MG63 (cell line): ENCODE measurements at regions not wholly inside any gene's neighbourhood (a gene's known extent, or its start where the extent isn't known, plus 50 kb on each side); places are given as distances from the start of the nearest gene placed in this dataset.
"Not testable (repeated sequence)": the region's sequence is repeated elsewhere in the genome, so short reads cannot be mapped to it uniquely, and the experiment has no call there.

ENCODE experiments used
- DNase-seq: peaks from one replicate; pipeline ENCODE4 v3.0.0-alpha.2; 2020
- H3K27me3 ChIP-seq: fragments of 250-450 bp; sonication (Bioruptor Pico); 2 replicates; pipeline ENCODE4 v1.5.1; 2020; ENCODE audit warnings: mild to moderate bottlenecking, moderate library complexity
- H3K36me3 ChIP-seq: fragments of 250-450 bp; sonication (Bioruptor Pico); 2 replicates; pipeline ENCODE4 v1.5.1; 2020; ENCODE audit warnings: mild to moderate bottlenecking, moderate library complexity
- H3K4me3 ChIP-seq: fragments of 250-450 bp; sonication (Bioruptor Pico); 2 replicates; pipeline ENCODE4 v1.5.1; 2020; ENCODE audit warnings: mild to moderate bottlenecking, moderate library complexity
- H3K9me3 ChIP-seq: fragments of 250-450 bp; sonication (Bioruptor Pico); 2 replicates; pipeline ENCODE4 v1.5.1; 2020; ENCODE audit warnings: mild to moderate bottlenecking, moderate library complexity

- Histone ChIP-seq H3K9me3 (no peaks in the 10 kb centered on the region), H3K36me3 (no peaks in the 10 kb centered on the region), H3K4me3 (no peak overlapping the region), H3K27me3 (no peaks in the 10 kb centered on the region)
- no peak for DNase-seq
Measured at GRCh38 chr20:53722515-53723036, 128.9 kb upstream of the ZNF217 start.

DNA sequence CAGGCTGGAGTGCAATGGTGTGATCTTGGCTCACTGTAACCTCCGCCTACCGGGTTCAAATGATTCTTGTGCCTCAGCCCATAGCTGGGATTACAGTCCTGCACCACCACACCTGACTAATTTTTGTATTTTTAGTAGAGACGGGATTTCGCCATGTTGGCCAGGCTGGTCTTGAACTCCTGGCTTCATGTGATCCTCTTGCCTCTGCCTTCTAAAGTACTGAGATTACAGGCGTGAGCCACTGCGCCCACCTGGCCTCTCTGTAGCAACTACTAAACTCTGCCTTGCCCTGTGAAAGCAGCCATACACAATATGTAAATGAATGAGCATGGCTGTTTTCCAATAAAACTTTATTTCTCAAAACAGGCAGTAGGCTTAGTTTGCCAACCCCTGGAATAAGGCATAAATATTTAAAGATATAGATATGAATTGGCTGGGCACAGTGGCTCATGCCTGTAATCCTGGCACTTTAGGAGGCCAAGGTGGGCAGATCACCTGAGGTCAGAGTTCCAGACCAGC, 127.9 kb upstream of the ZNF217 start:
- not testable (repeated sequence) for H3K4me3 ChIP-seq, DNase-seq, H3K27me3 ChIP-seq, H3K9me3 ChIP-seq, H3K36me3 ChIP-seq

GRCh38 chr20:53719171-53719803, 125.6 kb upstream of the ZNF217 start:
- not testable (repeated sequence) for H3K27me3 ChIP-seq, H3K9me3 ChIP-seq, DNase-seq, H3K36me3 ChIP-seq, H3K4me3 ChIP-seq

- Histone ChIP-seq H3K36me3 (no peaks in the 10 kb centered on the region), H3K27me3 (no peaks in the 10 kb centered on the region), H3K4me3 (no peak overlapping the region), H3K9me3 (no peaks in the 10 kb centered on the region)
- DNase-seq, result no peak
Measured at GRCh38 chr20:53718142-53719021, 124.7 kb upstream of the ZNF217 start.

GRCh38 chr20:53716395-53716794, 122.8 kb upstream of the ZNF217 start:
- no peaks in the 10 kb centered on the region for H3K27me3 ChIP-seq
- H3K9me3 ChIP-seq, result no peaks in the 10 kb centered on the region
- no peak for DNase-seq
- no peaks in the 10 kb centered on the region for H3K36me3 ChIP-seq
- no peak overlapping the region for H3K4me3 ChIP-seq

DNA sequence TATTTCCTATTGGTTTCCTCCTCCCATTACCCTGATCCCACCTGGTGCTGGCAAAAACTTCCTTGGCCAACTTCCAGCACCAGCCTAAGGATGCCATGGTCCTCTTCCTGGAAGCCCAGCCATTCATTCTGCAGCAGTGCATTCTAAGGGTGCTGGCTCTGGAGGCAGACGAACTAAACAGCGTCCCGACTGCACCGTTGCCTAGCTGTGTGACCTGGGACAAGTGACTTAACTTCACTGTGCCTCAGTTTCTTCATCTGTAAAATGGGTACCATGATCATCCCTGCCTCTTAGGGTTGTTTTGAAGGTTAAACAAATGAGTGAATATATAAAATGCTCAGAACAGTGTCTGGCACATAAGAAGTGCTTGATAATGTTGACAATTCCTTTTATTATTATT, 120.9 kb upstream of the ZNF217 start:
- Histone ChIP-seq H3K9me3 (no peaks in the 10 kb centered on the region), H3K4me3 (no peak overlapping the region), H3K36me3 (no peaks in the 10 kb centered on the region), H3K27me3 (no peaks in the 10 kb centered on the region)
- DNase-seq, result no peak

DNA sequence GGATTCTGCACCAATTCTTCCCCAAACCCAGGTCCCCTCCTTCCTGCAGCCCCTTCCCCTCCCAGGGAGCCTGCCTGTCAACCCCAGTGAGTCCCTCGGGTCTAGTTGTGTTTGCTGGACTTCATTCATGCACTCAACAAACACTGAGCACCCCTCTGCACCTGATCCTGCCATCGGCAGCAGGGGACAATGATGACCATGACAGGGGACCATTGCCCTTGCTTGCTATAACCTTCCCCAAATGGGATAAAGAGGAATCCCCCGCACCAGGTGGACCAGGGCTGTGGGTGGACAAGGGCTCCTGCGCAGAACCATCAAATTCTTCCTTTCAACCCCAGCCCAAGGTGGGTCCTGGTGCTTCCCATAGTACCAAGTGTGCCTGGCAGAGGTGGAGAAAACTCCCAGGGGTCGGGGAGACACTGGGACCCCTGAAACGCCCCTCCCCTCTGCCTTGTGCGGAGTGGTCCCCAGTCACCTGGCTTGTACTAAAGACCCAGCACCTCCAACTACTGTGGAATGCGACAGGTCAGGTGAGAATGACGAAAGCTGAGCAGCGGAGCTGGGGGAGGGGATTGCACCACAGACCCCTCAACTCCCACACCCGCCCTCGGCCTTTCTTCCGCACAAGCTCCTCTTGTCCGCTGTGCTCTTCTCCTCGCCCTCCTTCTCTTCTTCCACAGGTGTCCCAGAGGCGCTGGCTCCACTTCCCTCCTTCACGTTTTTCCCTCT, 119.9 kb upstream of the ZNF217 start:
- DNase-seq, result no peak
- H3K36me3 ChIP-seq, result no peaks in the 10 kb centered on the region
- H3K9me3 ChIP-seq, result no peaks in the 10 kb centered on the region
- no peaks in the 10 kb centered on the region for H3K27me3 ChIP-seq
- no peak overlapping the region for H3K4me3 ChIP-seq

DNA sequence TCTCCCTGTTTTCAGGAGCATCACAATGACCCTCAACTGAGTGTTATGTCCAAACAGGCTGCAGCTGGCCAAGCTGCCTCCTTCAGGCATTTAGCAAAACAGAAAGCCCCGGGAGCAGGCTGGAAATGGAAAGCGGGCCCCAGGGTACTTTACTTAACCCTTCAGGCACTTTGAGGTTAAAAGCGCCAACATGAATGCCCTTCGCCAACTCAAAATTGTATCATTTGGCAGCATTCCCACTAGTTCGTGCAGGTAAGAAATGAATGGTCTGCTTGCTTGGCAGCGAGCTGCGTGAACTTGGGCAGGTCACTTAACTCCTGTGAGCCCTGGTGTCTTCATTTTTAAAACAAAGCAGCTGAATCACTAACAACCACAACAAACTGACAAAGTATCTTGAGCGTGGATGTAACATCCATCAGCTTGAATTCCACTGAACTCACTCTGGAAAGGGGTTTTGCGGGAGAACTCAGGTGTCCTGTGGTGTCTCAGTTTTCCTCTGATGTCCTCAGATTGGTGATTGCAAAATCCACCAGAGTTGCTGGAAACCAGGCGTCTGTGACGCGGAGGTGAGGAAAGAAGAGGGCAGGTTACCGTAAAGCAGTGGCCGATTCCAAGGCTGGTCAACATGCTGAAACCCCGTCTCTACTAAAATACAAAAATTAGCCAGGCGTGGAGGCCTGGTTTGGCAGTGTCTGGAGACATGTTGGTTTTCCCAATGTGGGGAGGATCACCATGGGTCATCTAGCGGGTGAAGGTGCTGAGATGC, 118.8 kb upstream of the ZNF217 start:
- no peaks in the 10 kb centered on the region for H3K9me3 ChIP-seq
- no peaks in the 10 kb centered on the region for H3K27me3 ChIP-seq
- no peak overlapping the region for H3K4me3 ChIP-seq
- no peak for DNase-seq
- H3K36me3 ChIP-seq, result no peaks in the 10 kb centered on the region

DNA sequence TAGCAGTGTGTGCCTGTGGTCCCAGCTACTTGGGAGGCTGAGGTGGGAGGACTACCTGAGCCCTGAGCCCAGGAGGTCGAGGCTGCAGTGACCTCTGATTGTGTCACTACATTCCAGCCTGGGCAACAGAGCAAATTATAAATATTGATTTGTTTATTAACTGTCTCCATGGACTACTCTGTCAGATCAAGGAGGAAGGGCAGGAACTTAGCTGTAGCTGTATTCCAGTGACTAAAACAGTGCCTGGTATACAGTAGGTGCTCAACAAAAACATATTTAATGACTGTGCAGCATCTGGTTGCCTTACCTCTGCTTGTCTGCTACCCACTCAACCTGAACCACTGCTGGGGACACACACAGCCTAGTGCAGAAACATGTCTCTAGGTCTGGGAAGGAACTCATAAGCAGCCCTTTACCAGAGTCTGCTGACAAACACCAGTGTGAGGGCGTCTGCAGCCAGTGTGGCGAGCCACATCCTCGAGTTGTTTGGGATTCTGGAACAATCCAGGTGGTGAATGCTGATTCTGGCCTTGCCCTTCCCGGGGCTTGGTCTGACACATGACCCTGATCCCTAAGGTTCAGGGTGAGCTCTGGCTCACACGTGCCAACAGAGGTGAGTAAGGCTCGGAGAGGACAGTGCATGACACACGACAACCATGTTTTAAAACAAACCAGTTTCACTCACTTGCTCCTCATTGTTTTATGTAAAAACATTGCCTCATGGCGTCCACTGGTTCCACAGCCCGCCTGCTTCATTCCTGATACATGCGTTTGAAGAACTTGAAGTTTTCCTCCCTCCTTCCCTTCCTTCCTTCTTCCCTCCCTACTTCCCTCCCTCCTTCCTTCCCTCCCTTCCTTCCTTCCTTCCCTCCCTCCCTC, 117.9 kb upstream of the ZNF217 start:
- Histone ChIP-seq H3K4me3 (no peak overlapping the region), H3K27me3 (no peaks in the 10 kb centered on the region), H3K9me3 (no peaks in the 10 kb centered on the region), H3K36me3 (no peaks in the 10 kb centered on the region)
- DNase-seq, result no peak

DNA sequence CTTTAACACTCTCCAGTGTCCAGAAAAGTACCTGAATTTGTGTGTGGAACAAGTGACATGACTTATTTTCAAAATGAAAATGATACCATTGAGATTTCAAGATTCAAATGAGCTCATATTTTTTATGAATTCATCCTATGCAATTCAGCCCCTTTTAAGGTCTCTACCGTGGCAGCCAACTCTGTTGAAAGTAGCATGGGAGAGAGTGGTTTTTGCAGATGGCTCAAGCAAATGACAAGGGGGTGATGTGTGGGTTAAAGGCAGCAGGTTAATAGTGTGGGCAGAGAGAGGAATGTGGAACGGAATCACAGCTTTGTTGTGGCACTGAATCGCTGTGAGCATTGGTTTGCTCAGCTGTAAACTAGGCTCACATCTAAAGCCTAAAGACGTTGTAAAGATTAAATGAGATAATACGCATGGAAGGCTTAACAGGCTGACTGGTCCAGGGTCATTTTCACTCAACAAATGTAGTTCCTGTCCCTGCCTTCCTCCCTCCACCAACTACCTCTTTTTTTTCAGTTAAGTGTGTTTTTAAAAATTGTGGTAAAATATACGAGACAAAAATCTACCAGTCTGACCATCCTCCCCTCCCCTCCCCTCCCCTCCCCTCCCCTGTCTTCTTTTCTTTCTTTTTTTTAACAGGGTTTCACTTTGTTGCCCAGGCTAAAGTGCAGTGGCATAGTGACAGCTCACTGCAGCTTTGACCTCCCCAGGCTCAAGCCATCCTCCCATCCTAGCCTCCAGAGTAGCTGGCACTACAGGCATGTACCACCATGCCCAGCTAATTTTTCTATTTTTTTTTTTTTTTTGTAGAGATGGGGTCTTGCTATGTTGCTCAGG, 114.7 kb upstream of the ZNF217 start:
- H3K36me3 ChIP-seq, result no peaks in the 10 kb centered on the region
- H3K4me3 ChIP-seq, result no peak overlapping the region
- peak; percentile 58 for DNase-seq
- no peaks in the 10 kb centered on the region for H3K9me3 ChIP-seq
- H3K27me3 ChIP-seq, result no peaks in the 10 kb centered on the region

DNA sequence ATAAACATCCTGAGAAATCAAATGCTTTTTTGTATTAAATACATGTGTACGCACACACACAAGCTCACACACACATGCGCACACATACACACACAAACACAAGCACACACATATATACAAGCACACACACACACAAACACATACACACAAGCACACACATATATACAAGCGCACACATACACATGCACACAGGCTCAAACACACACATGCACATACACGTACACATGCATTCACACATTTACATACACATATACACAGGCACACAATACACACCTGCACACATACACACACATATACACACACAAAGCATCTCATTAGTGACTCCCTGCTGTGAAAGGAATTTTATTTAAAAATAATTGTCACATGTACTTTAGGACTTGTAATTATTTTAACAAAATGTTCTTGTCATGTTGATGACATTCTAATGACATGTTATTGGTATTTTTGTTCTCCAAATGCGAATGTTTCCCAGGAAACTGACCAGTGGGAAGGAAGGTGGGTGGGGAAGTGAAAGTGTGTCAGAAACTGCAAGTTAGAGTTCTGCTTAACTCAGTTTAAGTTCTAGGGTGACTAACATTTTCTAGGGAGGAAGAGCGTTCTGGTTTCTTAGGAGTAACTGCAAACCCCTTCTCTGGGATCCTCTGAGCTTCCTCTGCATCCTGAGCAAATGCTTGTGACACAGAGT, 113.9 kb upstream of the ZNF217 start:
- peak; percentile 4 for DNase-seq
- Histone ChIP-seq H3K36me3 (no peaks in the 10 kb centered on the region), H3K9me3 (no peaks in the 10 kb centered on the region), H3K27me3 (no peaks in the 10 kb centered on the region), H3K4me3 (no peak overlapping the region)

- peak; percentile 41 for DNase-seq
- Histone ChIP-seq H3K9me3 (no peaks in the 10 kb centered on the region), H3K4me3 (no peak overlapping the region), H3K27me3 (no peaks in the 10 kb centered on the region), H3K36me3 (no peaks in the 10 kb centered on the region)
Measured at GRCh38 chr20:53706466-53707370, 113.1 kb upstream of the ZNF217 start.

DNA sequence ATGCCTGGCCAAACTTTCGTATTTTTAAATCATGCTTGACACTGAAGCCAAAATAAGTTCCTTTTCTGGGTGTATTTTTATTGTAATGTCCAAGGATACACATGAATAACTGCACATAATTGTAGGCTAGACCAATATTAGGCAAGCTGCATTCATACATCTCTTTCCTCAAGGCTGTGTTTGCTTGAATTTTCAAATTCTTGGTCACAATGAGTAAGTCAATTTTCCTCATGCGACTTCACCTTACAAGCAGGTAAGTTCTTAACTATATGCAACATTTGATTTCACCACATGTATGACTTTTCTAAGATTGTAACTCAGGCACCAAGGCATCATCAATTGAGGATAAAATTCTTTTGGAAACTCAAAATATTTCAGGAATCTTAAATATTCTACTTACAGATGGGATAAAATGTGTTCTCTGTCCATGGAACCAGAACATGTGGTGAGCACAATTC, 112.4 kb upstream of the ZNF217 start:
- no peaks in the 10 kb centered on the region for H3K27me3 ChIP-seq
- H3K4me3 ChIP-seq, result no peak overlapping the region
- DNase-seq, result no peak
- no peaks in the 10 kb centered on the region for H3K36me3 ChIP-seq
- no peaks in the 10 kb centered on the region for H3K9me3 ChIP-seq
